ENCODE measurements at regions not wholly inside any gene's neighbourhood (a gene's known extent, or its start where the extent isn't known, plus 50 kb on each side); places are given as distances from the start of the nearest gene placed in this dataset.

DNA sequence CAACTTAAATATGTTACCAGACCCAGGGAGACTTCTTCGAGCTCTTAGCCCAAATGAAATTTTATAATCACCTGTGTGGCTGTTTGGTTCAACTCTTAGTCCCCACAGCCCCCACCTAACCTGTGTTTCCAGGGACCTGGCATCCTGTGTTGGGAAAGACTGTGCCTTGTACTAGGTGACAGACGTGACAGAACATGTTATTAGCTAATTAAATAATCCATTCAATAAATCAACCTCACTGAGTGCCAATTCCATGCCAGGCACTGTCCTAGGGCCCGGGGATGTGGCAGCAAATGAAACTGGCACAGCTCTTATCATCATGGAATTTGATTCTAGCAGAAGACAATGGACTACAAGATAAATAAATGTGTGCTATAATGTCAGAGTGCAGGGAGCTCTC is 431.9 kb downstream of the MIAT start:
- TF ChIP-seq, protein P1, sequence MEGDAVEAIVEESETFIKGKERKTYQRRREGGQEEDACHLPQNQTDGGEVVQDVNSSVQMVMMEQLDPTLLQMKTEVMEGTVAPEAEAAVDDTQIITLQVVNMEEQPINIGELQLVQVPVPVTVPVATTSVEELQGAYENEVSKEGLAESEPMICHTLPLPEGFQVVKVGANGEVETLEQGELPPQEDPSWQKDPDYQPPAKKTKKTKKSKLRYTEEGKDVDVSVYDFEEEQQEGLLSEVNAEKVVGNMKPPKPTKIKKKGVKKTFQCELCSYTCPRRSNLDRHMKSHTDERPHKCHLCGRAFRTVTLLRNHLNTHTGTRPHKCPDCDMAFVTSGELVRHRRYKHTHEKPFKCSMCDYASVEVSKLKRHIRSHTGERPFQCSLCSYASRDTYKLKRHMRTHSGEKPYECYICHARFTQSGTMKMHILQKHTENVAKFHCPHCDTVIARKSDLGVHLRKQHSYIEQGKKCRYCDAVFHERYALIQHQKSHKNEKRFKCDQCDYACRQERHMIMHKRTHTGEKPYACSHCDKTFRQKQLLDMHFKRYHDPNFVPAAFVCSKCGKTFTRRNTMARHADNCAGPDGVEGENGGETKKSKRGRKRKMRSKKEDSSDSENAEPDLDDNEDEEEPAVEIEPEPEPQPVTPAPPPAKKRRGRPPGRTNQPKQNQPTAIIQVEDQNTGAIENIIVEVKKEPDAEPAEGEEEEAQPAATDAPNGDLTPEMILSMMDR (conservative IDR thresholded peaks at IDR 0.05; ENCODE audit: low read length) = no peak
- no peak overlapping the region for H3K4me3 ChIP-seq (ENCODE audit: low read length)
- no peak for DNase-seq (ENCODE audit: low read depth)

DNA sequence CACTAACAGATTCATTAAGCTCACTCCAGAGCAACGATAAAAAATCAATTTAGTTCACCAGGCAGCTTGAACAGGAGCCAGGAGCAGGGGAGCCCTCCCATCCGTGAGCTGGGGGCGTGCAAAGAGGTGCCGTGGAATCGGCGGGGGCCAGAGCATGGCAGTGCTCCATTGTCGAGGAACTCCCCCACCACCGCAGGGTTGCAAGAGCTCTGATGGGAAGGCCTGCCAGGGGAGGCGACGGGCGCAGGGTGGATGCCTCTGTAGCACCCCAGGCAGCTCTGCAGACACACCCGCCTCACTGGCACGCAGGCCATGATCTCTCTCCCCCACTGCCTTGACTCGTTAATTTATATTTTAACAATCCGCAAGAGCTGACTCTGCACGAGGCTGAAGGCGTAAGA is 433.2 kb downstream of the MIAT start:
- no peak overlapping the region for H3K4me3 ChIP-seq (ENCODE audit: low read length)

DNA sequence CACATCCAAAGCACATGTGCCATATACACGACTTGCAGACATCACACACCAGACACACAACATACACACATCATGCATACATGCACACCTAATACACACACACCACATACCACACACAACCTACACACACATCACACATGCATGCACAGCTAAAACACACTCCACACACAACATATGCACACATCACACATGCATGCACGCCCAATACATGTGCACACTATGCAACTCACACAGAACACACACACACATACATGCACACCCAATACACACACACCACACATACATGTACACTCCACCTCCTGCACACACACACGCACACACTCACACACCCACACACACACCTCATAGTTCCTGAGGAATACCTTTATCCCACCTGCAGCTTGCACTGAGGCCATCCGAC is 436.0 kb downstream of the MIAT start:
- DNase-seq (ENCODE audit: low read depth) = no peak
- no peak overlapping the region for H3K4me3 ChIP-seq (ENCODE audit: low read length)
- TF ChIP-seq, protein P1 (conservative IDR thresholded peaks at IDR 0.05; ENCODE audit: low read length) = no peak

More for the DNA sequence above, 433.2 kb downstream of the MIAT start:
- DNase-seq (ENCODE audit: low read depth) = no peak
- TF ChIP-seq, protein P1 (conservative IDR thresholded peaks at IDR 0.05; ENCODE audit: low read length) = no peak

DNA sequence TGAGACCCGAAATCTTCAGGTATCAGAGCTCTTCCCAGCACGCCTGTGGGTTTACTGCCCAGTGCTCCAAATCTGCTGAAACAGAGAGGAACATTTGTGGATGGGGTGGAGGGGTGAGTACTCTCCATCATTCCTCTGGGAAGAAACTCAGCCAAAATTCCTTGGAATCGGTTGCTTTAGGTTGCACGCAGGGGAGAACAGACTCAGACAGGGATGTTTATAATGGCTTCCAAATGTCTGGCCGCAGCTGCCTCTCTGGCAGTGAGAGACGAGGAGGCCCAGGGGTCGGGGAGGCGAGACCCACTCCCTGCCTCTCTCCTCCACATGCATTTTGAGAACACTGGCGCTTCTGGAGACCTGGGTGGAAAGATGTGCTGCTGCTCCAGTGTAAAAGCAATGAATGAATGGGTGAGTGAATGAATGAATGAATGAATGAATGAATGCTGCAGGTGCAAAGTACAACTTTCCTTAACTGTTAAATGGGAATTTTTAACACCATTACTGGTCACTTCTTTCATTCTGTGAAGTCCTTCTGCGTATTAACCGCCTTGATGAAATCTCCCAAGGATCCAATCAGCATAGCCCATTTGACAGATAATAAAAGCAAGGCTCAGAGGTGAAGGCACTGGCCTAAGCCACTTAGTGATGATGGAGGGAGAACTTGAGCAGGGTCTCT is 437.4 kb downstream of the MIAT start:
- H3K4me3 ChIP-seq (ENCODE audit: low read length) = no peak overlapping the region
- TF ChIP-seq, protein P1 (conservative IDR thresholded peaks at IDR 0.05; ENCODE audit: low read length) = no peak
- DNase-seq (ENCODE audit: low read depth) = peak; percentile 93

DNA sequence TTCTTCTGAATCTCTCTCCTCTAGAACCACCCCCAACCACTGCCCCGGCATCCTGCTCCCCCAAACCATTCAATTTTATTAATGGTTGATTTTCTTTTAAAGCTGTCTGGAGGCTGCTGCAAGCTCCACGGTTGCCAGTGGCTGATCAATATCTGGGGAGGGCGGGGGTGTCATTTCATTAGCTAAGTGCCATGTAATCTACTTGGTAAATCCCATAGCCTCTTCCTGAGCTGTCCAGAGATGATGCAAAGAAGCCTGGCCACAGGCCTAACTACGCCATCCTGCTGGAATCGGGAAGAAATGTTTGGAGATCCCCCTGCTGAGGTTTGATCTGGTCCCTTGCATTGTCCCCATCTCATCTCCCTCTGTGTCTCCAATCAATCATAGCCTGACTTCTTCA is 440.1 kb downstream of the MIAT start:
- no peak overlapping the region for H3K4me3 ChIP-seq (ENCODE audit: low read length)
- TF ChIP-seq, protein P1 (conservative IDR thresholded peaks at IDR 0.05; ENCODE audit: low read length) = no peak
- no peak for DNase-seq (ENCODE audit: low read depth)

DNA sequence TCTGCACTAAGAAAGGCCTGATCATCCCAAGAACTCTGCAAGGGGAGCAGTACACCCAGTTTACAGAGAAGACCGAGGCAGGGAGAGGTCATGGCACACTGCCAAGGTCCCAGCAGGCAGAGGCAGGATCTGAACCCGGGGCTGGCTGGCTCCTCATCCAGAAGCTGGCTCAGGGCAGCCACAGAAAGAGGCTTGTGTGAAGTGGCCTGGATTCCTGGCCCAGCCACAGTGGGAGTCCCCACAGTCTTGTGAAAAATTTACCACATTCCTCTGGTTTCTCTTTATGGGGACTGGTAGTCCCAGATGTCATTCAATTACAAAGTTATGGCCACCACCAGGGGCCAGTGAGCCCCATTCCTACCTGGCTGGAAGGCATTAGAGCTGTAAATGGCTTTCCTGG is 440.5 kb downstream of the MIAT start:
- TF ChIP-seq, protein P1 (conservative IDR thresholded peaks at IDR 0.05; ENCODE audit: low read length) = 0 out of 2 replicates have a peak, but pooled peaks have one; percentile 16
- H3K4me3 ChIP-seq (ENCODE audit: low read length) = no peak overlapping the region
- DNase-seq (ENCODE audit: low read depth) = peak; percentile 79

DNA sequence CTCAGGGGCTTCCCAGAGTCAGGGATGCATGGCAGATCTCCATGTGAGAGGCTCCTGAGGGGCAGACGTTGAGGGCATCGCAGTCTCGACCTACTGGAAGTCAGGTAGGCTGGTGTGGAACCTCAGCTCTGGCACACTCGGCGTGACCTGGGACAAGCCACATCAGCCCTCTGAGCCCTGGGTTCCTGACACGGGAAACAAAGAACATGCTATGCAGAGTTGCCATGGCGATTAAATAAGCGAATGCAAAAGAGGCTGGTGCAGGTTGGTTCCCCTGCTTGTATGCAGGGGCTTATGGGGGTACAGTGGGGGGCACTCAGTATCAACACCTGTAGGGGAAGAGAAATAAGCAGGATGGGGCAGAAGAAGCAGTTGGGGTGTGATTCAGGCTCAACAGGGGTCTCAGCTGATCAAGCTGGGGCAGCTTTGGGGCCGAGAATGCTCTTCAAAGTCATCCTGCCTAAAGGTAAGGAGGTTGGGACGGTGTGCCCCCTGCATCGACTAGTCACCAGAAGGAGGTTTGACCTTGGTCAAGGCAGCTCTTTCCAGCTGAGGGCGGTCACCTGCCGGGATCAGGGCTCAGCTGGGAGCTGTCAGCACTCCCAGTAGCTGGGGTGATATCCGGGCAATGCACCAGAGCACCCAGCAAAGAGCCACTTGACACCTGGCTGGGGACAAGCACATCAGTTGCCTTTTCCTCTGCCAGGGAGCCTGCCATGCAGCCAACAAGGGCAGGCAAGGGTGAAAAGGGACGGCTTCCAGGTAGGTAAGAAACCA is 442.7 kb downstream of the MIAT start:
- H3K4me3 ChIP-seq (ENCODE audit: low read length) = no peak overlapping the region; the same call in 1 of the 2 replicates
- TF ChIP-seq, protein P1 (conservative IDR thresholded peaks at IDR 0.05; ENCODE audit: low read length) = no peak
- no peak for DNase-seq (ENCODE audit: low read depth)

Measured in AG10803 (cell line).